ENCODE measurements at regions not wholly inside any gene's neighbourhood (a gene's known extent, or its start where the extent isn't known, plus 50 kb on each side); places are given as distances from the start of the nearest gene placed in this dataset.

DNA sequence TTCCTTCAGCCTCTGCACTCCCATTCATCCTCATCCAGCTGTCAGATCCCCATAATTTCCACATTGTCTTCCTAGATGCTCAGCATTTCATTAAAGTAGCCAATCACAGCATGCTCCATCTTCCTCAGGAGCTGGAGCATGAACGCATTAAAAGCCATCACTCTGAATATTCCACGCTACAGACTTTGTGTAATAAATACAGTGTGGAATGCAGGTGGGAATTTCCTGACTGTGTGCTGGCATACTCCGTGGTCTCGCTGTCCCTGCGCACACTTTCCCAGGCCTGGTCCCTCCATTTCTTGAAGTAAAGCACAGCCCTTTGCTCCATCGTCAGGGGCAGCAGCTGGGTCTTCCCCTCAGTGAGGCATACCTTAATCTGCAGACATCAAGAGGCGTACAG is 123.7 kb upstream of the NCK2 start:
- DNase-seq (ENCODE audit: low read depth), result no peak

DNA sequence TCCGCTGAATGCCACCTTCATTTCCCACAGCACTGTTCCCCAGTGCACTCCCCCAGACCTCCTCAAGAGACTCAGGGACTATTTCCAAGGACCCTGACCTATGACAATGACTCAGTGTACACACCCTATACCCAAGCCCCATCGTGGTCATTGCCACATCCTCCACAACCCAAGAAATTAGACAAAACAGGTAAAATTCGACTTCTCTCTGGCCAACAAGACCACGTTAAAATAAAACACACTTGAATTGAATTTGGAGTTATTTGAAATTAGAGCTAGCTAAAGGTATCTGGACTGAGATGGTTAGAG is 126.4 kb upstream of the NCK2 start:
- DNase-seq (ENCODE audit: low read depth), result no peak

DNA sequence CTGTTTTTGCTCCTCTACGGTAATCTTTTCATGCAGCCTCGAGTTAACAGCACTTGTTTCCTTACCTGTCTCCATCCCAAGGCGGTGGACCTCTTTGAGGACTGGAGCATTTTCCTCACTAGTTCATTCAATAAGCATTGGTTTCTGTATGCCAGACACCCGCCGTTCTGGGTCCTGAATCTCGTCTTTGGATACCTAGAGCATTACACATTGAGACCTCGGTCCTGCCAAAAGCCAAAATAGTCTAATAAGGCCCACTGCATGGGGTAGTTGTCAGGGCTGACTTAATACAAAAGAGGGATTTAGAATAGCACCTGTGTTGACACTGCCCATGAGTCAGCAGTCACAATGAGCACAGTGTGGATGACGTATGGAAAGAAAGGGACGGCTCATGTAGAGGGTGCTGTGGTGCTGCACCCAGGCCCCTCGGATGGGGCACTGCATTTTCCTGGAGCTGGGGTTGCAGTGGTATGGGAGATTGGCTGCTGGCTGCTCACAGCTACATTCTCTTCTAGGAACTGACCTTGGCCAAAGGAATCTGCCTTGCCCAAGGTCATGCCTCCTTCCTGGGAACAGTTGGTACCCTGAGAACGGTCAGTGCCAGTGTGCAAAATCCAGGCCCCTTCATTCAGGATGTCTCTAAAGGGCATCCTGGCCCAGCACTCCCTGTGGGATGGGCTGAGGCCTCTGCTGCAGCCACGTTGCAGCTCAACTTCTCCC is 126.9 kb upstream of the NCK2 start:
- DNase-seq (ENCODE audit: low read depth), result no peak

DNA sequence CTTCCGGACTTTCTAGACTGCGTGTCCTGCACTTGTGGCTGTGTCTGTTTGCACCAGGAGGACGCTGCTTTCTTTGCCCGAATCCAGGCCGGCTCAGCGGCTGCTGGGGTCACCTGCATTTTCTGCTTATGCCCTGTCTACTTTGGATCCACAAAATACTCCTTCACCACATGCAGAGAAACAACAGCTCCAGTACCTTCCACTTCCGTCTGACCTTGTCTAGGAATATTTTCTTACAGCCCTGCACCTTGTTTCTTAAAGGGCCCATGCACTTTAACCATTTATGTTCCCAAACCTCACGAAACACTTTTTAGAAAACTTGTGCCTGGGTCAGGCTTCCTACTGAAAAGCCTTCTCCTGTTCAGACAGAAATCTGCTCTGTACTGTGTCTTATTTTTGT is 129.4 kb upstream of the NCK2 start:
- no peak for DNase-seq (ENCODE audit: low read depth)

DNA sequence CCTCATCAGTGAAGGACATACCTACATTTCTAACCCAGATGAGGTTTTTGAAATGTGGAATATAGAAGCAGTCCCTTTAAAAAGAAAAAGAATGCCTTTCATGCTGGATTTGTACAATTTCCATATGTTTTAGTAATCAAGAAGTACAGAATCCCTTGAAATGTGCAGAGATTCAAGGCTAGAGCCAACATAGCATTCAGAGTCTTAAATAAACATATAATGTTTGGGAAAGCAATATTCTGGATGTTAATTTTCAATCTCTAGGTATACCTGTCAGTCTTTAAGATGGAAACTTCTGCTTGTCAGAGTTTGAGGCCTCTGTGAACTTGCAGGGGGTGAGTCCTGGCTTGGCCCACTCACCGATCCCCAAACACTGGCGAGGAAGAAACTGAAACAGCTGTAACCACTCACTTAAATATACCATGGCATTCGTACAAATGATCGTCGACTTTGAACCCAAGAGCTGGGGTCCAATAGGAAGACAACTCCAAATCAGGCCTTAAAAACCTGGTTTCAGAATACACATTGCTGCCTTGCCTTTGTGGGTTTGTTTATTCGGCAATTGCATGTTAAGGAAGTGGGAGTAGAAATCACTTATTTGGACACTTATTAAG is 132.8 kb upstream of the NCK2 start:
- DNase-seq (ENCODE audit: low read depth), result no peak

DNA sequence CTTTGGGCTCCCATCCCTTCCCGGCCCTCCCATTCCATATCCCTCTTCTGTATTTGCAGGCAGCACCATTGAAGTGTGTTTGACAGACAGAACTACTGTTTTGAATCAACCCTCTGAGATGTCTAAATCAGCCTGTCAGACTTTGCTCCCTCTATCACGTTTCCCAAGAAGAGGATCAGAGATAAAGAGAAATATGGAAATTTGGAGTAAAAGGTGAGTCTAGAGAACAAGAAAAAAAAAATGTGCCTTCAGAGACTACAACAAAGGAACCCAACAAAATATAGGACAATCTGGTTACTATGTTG is 133.4 kb upstream of the NCK2 start:
- DNase-seq (ENCODE audit: low read depth), result no peak

DNA sequence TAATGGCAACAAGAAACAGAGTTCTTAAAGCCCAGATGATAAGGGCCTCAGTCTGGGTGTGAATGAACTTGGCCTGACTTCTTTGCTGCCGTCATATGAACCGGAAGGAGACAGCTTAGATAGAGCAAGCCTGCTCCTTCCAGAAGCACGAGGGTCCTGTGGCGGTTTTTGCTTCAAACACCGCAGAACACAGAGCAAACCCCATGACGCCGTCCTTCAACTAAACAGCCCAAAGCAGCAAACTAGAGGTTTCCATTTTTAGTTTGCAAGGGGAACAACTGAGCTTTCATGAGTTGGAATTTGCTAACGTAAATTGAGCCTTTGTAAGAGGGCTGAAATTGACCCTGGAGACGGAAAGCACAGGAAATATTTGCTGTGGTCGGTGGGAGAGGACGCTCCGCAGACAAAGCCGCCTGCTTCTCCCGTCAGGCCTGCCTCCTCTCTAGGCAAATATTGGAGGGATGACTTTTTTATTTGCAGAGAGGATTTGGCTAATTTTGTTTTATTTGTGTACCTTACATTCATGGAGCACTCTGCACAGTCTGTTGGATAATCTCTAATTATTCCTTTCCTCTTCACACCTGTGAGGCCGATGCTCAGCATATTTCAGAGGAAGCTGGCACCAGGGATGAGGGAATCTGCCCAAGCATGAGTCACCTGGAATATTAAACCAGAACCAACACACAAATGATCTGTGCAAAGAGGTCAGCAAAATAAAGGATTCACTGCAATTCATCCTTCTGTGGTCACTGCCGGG is 134.0 kb upstream of the NCK2 start:
- DNase-seq (ENCODE audit: low read depth), result no peak

DNA sequence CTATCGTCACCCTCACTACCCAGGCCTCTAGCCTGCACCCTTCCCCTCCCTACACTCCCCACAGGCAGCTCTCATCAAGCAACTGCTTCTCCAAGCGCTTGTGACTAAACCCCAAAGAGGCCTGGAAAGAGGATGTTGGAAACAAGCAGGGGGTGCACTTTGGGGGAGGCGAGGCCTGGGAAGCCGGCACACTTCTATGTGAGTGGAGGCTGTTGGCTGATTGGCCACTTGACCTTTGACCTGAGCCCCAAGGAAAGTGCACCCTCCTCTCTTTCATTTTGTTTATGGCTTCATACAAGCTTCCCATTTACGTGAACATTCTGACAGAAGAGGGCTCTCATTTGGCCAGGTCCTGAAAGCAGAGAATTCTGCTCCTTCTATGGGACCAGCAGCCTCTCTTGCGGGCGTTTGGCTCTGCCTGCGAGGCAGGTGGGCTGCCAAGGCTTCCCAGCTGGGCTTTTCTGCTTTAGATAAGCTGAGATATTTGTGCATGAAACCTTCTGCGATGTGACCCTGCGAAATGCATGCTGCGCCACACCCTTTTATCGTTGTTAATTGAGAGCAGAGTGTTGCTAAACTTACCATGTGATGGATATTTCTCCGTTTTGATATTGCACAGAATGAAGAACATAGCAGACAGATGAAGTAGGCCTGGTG is 134.8 kb upstream of the NCK2 start:
- DNase-seq (ENCODE audit: low read depth), result no peak

DNA sequence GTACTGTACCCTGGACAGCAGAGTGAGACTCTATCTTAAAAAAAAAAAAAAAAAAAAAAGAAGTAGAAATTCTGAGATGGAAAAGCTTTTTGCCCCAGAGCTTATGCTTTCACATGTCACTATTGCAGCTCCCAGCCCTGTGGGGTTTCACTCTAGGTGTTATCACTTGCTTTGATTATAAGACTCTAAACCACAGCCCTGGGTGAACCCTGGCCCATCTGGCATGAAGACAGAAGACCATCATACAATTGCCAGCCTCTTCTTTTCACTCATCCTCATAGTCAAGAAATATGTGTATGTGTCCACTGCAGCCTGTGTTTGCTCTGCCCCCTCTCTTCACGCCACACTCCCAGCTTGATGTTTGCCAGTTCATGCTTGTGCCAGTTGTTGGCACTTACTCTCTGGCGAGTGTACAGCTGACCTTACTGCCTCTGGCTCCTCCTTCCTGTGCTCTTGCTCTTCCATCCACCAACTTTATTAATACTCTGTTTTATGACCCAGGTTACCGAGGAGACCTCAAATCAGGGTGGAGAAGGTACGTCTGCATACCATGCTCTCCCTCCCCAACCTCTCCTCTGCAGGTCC is 136.7 kb upstream of the NCK2 start:
- DNase-seq (ENCODE audit: low read depth), result no peak

DNA sequence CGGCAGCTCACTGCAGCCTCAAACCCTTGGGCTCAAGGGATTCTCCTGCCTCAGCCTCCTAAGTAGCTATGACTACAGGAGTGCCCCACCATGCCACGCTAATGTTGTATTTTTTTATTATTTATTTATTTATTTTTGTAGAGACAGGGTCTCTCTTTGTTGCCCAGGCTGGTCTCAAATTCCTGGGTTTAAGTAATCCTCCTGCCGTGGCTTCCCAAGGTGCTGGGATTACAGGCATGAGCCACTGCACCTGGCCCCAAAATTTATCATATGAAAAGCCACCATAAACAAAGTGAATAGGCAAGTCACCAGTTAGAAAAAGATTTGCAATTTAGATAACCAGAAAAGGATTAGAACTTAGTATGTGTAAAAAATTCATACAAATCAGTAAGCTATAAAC is 138.6 kb upstream of the NCK2 start:
- no peak for DNase-seq (ENCODE audit: low read depth)

DNA sequence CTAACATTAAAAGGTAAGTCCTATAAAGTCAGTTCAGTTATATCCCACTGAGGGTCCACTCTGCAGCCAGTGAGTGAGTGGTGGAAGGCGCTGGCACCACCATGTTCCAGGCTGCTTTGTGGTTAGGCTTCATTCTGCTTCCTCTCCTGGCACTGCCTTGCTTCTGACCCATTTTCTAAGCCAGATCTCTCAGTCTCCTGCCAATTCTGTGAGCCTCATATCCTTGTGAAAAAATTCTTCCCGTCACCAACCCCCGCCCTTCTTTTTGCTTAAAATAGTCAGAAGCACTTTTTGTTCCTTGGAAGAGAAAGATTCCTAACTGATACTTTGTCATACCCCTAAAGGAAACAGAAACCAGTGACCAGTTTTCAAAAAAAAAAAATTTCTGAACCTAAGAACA is 139.8 kb upstream of the NCK2 start:
- no peak for DNase-seq (ENCODE audit: low read depth)

DNA sequence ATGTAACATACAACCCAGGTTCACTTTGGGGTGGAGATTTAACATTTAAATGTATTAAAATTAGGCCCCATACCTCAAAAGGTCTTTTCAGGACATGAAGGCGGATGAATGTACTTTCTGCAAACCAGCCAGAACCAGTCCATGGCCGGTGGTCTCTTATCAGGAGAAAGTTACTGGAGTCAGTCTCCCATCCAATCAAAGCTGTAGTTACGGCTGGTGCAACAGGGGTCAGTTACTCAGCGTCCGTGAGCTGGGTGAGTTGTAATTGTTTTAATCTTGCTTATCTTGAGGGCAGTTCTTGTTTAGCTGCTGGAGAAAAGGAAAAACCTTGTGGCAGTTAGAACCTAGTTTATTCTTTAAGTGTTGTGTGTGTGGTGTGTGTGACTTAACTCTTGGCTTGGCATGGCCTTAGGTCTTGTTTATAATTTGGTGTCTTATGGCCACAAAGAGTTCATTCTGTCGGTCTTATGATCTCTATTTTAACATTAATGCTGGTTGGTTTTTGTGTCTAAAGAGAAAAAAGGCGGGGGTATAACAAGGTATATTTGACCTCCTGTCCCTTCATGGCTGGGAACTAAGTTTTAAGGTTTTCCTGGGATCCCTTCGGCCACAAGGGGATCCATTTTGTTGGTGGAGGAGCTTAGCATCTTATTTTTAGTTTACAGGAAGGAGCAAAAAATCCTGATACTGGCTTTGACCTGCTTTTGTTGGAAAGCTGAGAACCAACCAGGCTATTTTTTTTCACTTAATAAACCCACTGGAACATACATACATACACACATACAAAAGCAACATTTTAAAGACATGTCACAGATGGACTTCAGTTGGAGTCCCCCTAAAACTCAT is 143.5 kb upstream of the NCK2 start:
- DNase-seq (ENCODE audit: low read depth), result no peak

DNA sequence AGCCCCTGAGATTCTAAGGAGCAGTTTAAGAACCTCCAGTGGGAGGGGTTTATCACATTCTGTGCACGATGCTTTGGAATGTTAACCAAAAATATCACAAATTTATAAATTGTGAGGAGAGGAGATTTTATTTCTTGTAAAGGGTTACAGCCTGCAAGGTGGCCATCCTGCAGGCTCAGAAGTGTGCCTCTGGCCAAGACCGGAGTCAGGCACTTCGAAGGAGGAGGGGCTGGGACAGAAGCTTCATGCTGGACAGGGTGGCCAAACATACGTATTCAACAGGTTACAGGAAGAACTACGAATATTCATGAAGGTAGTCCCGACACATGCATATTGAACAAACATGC is 144.1 kb upstream of the NCK2 start:
- no peak for DNase-seq (ENCODE audit: low read depth)

DNA sequence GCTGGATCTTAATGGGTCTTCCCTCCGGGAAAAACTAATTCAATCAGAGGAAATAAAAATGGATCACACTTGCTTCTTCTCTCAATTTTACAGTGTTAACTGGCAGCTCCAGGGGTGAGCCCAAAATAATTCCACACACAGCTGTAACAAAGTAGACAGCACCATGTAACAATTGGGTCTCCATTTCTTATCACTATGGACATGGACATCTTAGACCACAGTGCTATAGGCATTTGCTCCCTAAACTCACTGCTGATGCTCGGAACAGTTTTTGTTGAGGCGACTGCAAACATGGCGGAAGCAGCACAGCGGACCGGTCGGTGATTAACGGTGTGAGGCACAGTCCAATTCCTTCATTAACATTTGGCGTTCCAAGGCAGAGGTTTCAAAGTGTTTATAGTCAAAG is 144.7 kb upstream of the NCK2 start:
- DNase-seq (ENCODE audit: low read depth), result no peak

DNA sequence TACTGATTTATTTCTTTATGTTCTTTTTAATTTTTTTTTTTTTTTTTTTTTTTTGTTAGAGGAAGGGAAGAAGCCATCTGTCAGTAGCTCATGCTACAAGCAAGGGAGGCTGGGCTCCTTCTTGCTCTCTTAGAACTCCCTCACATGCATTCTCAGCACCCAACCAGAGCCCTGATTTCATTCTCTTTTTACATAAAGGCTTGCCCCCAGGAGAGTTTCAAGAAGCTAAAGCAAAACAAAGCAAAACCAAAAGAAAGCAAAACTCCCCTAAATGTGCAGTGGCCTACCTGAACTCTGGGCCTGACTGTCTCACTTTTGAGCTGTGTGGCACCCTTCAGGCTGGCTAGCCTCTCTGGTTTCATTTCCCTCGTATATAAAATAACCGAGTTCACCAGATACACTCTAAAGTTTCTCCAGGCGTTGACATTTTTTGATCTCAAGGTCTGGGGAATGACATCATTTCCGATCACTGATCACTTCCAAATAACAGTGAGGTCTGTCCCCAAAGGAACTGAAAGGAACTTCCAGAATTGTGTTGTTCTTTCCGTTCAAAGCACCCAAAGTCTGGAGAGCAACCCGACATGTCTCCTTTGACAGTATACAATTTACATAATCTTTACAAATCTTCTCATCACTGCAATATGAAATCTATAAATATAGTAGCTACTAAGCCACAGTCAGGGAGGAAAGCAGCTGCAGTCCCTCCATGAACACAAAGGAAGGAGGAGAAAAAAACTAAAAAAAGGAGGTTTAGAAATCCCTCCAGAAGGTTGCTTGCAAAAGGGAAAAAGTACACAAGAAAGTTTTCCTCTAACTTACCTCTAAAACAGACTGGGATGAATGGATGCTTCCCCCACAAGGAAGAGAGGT is 145.6 kb upstream of the NCK2 start:
- DNase-seq (ENCODE audit: low read depth), result no peak

DNA sequence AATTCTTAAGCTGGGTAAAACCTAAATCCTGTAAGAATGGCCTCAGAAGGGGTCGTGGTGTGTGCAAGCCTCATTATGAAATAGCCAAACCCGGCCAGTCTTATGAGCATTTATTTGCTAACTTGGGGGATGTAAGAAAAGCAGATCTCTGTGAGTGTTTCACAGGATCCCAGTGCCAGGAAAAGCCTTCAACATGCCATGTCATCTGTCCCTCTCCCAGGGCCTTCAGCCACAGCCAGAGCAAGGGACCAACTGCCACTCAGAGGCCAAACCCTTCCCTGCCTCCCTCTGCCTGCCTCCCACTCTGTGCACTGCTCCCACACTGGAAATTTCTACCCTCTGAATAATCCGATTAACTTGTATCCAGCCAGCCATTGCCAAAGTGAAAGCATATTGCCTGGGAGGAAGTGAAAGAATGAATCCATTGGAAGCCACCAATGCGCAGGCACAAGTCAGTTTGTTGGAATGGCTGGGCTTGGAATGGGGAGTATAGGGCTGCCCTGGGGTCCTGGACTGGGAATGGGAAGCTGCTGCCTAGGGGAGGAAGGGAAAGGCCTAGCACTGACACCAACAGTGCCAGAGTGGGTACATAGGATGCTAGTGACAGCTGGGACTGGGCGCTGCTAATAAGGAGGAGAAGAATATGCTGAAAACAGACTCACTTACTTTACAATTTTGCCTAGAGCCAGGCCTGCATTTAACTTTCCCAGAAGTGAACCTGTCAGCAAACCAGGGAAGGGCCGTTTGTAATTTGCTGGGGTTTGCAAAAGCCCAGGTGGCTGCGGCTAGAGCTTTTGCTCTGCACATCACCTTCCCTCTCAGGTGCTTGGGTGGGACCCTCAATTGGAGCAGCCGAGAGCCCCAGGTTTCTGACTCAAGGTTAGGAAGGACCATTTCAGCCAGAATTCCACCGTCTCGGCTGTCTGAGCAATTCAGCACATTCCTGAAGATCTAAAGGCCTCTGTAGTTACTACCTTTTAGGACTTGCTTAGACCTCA is 146.6 kb upstream of the NCK2 start:
- DNase-seq (ENCODE audit: low read depth), result no peak

DNA sequence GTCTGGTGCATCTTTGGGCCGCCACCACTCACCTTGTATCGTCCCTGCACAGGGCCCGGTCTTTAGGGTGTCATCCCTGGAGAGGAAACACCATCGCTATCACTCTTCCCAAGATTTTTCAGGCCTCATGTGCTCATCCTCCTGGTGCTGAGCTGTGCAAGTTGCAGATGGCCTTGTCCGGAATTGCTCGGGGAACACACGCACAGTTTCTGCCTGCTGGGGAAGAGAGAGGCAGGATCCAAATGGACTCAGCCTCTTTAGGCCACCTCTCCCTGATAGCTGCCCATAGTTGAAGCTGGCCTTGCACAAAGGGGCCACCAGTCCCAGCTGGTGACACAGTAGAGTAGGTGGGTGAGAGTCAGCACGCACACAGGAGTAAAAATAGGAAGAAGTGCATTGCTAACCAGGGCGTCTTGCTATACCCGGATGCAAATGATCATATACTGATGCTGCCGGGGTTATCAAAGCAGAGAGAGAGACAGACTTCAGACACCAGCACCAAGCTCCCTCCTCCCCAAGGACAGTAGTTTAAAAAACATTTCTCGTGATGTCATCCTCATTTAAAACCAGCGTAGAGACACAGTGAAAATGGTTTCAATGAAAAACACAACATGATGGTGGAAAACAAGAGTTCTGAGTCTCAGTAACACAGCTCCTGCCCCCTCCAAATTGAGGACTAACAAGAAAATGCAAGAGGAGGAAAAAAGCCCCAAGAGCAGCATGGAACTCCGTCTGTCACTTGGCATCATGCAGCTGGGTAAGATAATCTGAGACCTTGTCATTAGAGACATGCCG is 147.5 kb upstream of the NCK2 start:
- no peak for DNase-seq (ENCODE audit: low read depth)

DNA sequence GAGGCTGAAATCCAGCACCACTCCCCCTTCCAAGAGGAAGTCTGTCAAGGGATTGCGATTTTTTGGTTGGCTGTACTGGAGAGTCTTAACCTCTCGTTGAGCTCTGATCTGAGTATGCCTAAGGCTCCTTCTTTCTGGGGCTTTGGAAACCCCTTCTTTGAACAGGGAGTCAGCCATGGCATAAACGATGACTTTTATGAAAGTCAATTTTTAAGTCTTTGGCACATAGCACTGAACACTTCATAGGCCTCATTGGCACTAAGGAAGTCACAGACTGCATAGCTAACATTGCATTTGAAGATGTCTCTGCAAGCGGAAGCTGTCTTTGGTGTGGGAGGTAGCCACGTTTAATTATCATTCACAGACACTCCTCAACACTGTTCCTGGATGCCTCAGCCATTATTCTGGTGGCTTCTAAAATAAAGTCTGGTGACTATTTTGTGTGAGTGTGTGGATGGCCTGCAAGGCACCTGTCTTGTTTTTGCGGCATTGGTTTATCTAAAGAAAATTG is 148.2 kb upstream of the NCK2 start:
- no peak for DNase-seq (ENCODE audit: low read depth)

DNA sequence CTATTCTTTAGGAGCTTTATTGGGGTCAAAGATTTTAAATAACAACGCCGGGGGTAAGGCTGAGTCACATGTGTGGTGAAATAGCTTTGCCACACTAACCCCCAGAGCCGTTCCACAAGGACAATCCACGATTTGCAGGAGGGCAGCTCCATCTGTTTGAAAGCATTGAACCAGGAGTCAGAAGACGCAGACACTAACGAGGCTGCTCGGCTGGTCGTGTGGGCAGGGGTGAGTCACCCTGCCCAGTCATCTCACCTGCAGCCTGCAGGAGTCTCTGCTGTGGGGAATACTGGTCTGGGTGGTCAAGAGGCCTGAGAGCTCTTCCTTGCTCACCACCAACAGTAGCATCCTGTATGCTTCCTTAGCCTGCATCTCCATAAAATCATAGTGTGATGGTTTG is 149.2 kb upstream of the NCK2 start:
- DNase-seq (ENCODE audit: low read depth), result no peak

All from activated gamma-delta T cell treated with anti-CD3 and anti-CD28 coated beads, Interleukin-2, amount 50 U/mL, for 16 hours (primary cell).